PFSK-1 (cell line): ENCODE measurements at regions not wholly inside any gene's neighbourhood (a gene's known extent, or its start where the extent isn't known, plus 50 kb on each side); places are given as distances from the start of the nearest gene placed in this dataset.

Experiments
- FOXP2 ChIP-seq: optimal IDR thresholded peaks from 2 replicates; pipeline ENCODE3; 2011; ENCODE audit warnings: borderline replicate concordance, control low read depth, inconsistent platforms; ENCODE audit not compliant: insufficient read depth; ENCODE audit errors: extremely low read length, extremely low read depth
- POLR2AphosphoS5 ChIP-seq: IDR thresholded peaks from 2 replicates; pipeline ENCODE4 v1.6.1; 2012; ENCODE audit warnings: low read depth, mild to moderate bottlenecking, control low read depth, low read length, moderate library complexity
- SIN3A ChIP-seq: IDR thresholded peaks from 2 replicates; pipeline ENCODE4 v1.6.1; 2012; ENCODE audit warnings: mild to moderate bottlenecking, low read length, moderate library complexity, borderline replicate concordance; ENCODE audit not compliant: insufficient read depth
- TAF1 ChIP-seq: IDR thresholded peaks from 2 replicates; pipeline ENCODE4 v1.6.1; 2012; ENCODE audit warnings: low read length, control low read depth, borderline replicate concordance; ENCODE audit not compliant: insufficient read depth
- TF ChIP-seq, protein P1 (sequence below), 2 experiments: IDR thresholded peaks; 2 replicates each; pipeline versions ENCODE4 v1.6.1 to v1.8.0; 2011 to 2012; ENCODE audit warnings: low read depth in 2 of 2, low read length in 2 of 2, control low read depth in 1 of 2, inconsistent platforms in 1 of 2, mild to moderate bottlenecking in 1 of 2, moderate library complexity in 1 of 2; ENCODE audit not compliant: insufficient read depth in 1 of 2

DNA sequence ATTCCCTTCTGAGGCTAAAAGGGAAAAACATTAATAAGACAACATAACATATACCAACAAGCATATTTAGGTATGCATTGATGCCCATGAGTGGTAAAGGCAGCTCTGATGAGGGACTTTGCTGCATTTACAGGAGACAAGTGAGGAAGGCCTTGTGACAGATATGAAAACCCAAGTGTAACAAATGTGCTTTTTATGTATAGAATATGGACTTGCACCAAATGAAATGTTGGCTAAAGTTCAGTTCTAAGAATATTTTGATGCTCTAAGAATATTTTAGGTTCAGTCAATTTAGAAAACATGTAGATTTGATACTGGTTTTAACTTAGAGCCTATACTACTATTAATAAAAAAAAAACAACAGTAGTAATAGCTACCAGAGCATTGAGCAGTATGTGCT is 424.7 kb downstream of the LMO4 start:
- TF ChIP-seq TAF1 (no peak), POLR2AphosphoS5 (no peak), SIN3A (no peak), FOXP2 (no peak)
- TF ChIP-seq, protein P1, sequence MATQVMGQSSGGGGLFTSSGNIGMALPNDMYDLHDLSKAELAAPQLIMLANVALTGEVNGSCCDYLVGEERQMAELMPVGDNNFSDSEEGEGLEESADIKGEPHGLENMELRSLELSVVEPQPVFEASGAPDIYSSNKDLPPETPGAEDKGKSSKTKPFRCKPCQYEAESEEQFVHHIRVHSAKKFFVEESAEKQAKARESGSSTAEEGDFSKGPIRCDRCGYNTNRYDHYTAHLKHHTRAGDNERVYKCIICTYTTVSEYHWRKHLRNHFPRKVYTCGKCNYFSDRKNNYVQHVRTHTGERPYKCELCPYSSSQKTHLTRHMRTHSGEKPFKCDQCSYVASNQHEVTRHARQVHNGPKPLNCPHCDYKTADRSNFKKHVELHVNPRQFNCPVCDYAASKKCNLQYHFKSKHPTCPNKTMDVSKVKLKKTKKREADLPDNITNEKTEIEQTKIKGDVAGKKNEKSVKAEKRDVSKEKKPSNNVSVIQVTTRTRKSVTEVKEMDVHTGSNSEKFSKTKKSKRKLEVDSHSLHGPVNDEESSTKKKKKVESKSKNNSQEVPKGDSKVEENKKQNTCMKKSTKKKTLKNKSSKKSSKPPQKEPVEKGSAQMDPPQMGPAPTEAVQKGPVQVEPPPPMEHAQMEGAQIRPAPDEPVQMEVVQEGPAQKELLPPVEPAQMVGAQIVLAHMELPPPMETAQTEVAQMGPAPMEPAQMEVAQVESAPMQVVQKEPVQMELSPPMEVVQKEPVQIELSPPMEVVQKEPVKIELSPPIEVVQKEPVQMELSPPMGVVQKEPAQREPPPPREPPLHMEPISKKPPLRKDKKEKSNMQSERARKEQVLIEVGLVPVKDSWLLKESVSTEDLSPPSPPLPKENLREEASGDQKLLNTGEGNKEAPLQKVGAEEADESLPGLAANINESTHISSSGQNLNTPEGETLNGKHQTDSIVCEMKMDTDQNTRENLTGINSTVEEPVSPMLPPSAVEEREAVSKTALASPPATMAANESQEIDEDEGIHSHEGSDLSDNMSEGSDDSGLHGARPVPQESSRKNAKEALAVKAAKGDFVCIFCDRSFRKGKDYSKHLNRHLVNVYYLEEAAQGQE (IDR thresholded peaks at IDR 0.05; ENCODE audit: insufficient read depth in 1 of 2, low read depth in 2 of 2, low read length in 2 of 2): no peak

DNA sequence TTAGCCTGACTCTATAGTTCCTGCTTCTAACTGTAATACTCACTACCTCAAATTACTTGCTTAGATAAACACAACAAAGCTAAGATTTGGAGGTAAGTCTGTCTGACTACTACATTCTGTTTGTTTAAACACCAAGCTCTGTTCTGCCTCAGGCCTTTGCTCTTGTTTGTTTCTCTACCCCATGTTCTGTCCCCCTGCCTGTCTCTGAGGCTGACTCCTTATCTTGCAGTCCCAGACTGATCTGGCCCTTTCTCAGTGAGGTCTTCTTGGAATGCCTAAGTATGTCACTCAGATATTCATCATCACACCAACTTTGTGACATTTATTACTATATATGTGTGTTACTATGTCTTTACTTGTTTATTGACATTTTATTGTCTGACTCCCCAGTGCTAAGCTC is 425.5 kb downstream of the LMO4 start:
- TF ChIP-seq TAF1 (no peak), SIN3A (no peak), POLR2AphosphoS5 (no peak), FOXP2 (no peak)
- TF ChIP-seq, protein P1 (IDR thresholded peaks at IDR 0.05; ENCODE audit: insufficient read depth in 1 of 2, low read depth in 2 of 2, low read length in 2 of 2): no peak

DNA sequence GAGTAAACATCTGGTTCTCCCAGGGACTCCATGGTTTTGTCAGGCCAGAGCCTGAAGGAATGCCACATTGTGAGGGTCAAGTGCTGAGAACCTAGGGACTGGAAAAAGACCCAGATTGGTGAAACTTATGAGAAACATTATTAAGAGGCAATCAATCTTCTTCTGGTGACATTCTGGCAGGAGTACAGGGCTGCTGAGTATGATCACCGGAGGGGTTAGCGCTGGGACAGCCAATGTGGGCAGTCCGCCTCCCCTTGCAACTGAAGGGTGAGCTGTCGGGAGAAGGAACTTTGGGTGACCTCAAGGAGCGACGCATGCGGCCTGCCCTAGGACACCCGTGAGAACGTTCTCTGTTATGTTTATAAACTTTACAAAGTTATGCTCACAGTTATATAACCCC is 429.0 kb downstream of the LMO4 start:
- TF ChIP-seq TAF1: no peak
- TF ChIP-seq, protein P1 (IDR thresholded peaks at IDR 0.05; ENCODE audit: insufficient read depth in 1 of 2, low read depth in 2 of 2, low read length in 2 of 2): no peak
- no peak for TF ChIP-seq POLR2AphosphoS5

DNA sequence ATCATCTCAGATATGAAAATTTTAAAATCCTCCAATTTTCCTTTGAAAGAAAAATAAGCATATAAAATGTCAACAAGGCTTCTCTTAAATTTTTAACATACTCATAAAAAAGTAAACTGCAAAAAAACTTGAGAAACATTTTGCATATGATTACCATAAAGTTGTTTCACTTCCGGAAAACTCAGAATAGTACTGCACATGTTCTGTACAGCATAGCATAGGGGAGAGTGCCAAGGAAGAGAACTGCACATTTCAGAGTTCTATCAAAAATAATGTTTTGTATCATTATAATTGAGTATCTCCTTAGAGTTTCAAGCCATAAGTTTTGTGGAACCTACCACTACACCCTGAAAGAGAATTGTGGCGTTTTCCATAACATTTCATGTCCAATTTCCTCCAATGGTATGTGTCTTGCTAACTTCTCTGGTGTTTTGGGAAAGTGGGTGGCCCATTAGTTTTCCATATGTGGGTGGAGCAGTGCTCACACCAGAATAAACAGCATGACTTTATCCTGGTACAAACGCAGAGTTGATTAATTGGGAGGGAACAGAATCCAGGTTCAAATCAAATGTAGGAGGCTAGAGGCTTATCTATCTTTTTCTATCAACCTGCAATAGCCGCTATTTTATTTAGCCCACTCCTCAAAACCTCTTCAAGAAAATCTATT is 430.9 kb downstream of the LMO4 start:
- TF ChIP-seq, protein P1 (IDR thresholded peaks at IDR 0.05; ENCODE audit: insufficient read depth in 1 of 2, low read depth in 2 of 2, low read length in 2 of 2): no peak
- no peak for TF ChIP-seq TAF1
- TF ChIP-seq POLR2AphosphoS5: no peak
- no peak for TF ChIP-seq FOXP2
- no peak for TF ChIP-seq SIN3A

DNA sequence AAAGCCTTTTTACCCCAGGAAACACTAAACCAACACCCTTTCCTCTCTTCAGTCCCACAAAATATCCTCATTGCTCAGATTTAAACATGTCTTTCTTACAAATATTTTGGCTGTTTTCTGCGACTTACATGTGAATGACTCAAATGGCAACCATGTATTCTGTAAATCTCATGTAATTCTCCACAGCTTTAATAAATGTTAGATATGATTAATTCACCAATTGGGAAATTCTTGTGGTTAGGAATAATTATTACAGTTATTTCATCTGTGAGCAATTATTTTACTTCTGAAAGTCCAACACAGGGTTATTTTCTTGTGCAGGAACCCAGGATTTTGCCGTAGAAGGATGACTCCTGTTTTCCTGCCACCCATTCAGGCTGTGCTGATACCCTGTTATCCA is 431.5 kb downstream of the LMO4 start:
- TF ChIP-seq FOXP2 (no peak), POLR2AphosphoS5 (no peak), SIN3A (no peak), TAF1 (no peak)
- TF ChIP-seq, protein P1 (IDR thresholded peaks at IDR 0.05; ENCODE audit: insufficient read depth in 1 of 2, low read depth in 2 of 2, low read length in 2 of 2): no peak
